Fibroblast of mammary gland (primary cell): ENCODE measurements at regions not wholly inside any gene's neighbourhood (a gene's known extent, or its start where the extent isn't known, plus 50 kb on each side); places are given as distances from the start of the nearest gene placed in this dataset.
"Not testable (repeated sequence)": the region's sequence is repeated elsewhere in the genome, so short reads cannot be mapped to it uniquely, and the experiment has no call there.

ENCODE experiments used
- DNase-seq: peaks from one replicate; pipeline ENCODE4 v3.0.0-alpha.2; 2010; ENCODE audit warnings: low read depth
- H3K4me3 ChIP-seq: 2 replicates; pipeline ENCODE4 v1.5.1; 2011; ENCODE audit warnings: low read depth, mild to moderate bottlenecking, low read length, moderate library complexity; ENCODE audit not compliant: control insufficient read depth
- TF ChIP-seq, protein P1 (sequence below): conservative IDR thresholded peaks from 2 replicates; pipeline ENCODE4 v1.5.1; 2011; ENCODE audit warnings: low read depth, low read length, inconsistent platforms; ENCODE audit not compliant: control insufficient read depth, insufficient read depth

- DNase-seq = no peak
- TF ChIP-seq, protein P1, sequence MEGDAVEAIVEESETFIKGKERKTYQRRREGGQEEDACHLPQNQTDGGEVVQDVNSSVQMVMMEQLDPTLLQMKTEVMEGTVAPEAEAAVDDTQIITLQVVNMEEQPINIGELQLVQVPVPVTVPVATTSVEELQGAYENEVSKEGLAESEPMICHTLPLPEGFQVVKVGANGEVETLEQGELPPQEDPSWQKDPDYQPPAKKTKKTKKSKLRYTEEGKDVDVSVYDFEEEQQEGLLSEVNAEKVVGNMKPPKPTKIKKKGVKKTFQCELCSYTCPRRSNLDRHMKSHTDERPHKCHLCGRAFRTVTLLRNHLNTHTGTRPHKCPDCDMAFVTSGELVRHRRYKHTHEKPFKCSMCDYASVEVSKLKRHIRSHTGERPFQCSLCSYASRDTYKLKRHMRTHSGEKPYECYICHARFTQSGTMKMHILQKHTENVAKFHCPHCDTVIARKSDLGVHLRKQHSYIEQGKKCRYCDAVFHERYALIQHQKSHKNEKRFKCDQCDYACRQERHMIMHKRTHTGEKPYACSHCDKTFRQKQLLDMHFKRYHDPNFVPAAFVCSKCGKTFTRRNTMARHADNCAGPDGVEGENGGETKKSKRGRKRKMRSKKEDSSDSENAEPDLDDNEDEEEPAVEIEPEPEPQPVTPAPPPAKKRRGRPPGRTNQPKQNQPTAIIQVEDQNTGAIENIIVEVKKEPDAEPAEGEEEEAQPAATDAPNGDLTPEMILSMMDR = no peak
- H3K4me3 ChIP-seq = no peak overlapping the region
These were observed 917.6 kb downstream of the TLE1 start for GRCh38 chr9:80771555-80772347.

- no peak overlapping the region for H3K4me3 ChIP-seq
- DNase-seq = no peak
- TF ChIP-seq, protein P1 = no peak
These were observed 925.8 kb downstream of the TLE1 start for GRCh38 chr9:80763536-80763935.

- DNase-seq = no peak
- no peak overlapping the region for H3K4me3 ChIP-seq
- TF ChIP-seq, protein P1 = no peak
These were observed 933.8 kb downstream of the TLE1 start for GRCh38 chr9:80755586-80755985.

DNA sequence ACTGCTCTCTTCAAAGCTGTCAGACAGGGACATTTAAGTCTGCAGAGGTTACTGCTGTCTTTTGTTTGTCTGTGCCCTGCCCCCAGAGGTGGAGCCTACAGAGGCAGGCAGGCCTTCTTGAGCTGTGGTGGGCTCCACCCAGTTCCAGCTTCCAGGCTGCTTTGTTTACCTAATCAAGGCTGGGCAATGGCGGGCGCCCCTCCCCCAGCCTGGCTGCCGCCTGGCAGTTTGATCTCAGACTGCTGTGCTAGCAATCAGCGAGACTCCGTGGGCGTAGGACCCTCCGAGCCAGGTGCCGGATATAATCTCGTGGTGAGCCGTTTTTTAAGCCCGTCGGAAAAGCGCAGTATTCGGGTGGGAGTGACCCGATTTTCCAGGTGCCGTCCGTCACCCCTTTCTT lies 942.3 kb downstream of the TLE1 start:
- not testable (repeated sequence) for DNase-seq, H3K4me3 ChIP-seq

DNA sequence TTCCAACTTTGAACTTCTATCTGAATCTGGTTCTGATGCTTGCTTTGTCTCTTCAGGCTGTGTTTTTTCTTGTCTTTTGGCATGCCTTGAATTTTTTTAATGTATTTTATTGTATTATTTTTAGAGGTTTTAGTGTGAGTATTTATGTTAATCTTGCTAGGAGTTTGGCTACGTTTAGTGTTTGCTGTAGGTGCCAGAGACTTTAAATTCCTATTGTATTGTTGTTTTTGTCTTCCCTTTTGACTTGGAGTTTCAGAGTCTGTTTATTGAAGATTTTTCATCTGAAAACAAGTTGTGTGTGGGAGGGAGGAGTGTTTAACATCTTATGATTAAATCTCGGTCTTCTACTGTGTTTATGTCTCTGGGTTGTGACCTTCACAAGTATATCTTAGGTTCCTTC lies 956.8 kb downstream of the TLE1 start:
- DNase-seq = no peak
- TF ChIP-seq, protein P1 = no peak
- no peak overlapping the region for H3K4me3 ChIP-seq

- no peak for DNase-seq
- H3K4me3 ChIP-seq = no peak overlapping the region
- TF ChIP-seq, protein P1 = no peak
These were observed 968.8 kb downstream of the TLE1 start for GRCh38 chr9:80720579-80720978.

DNA sequence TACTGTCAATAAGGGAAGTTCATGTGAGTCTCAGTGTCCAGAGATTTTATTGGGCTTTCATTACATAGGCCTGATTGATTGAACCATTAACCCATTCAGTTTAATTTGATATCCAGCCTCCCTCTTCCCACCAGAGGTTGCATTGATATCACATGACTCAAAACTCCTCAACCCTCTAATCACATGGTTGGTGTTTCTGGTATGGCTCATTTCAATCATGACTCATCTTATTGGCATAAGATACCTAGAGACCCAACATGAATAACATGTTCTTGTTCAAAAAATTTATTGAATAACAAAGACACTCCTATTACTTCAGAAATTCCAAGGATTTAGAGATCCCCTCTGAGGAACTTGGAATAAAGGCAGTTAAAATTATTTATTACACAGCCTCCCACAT lies 982.2 kb downstream of the TLE1 start:
- TF ChIP-seq, protein P1 = no peak
- peak; percentile 76 for DNase-seq
- no peak overlapping the region for H3K4me3 ChIP-seq
